ENCODE measurements at regions not wholly inside any gene's neighbourhood (a gene's known extent, or its start where the extent isn't known, plus 50 kb on each side); places are given as distances from the start of the nearest gene placed in this dataset.

- TF ChIP-seq TAF1 (IDR thresholded peaks at IDR 0.05; ENCODE audit: low read depth) (no peak), NFIC (IDR thresholded peaks at IDR 0.05) (no peak; the same call in 1 of the 2 replicates), CREB1 (IDR thresholded peaks at IDR 0.05; ENCODE audit: low read depth) (no peak), CEBPB (IDR thresholded peaks at IDR 0.05) (no peak), YY1 (IDR thresholded peaks at IDR 0.05; ENCODE audit: low read depth) (no peak), EP300 (IDR thresholded peaks at IDR 0.05; ENCODE audit: borderline replicate concordance) (no peak), FOXM1 (IDR thresholded peaks at IDR 0.05; ENCODE audit: borderline replicate concordance, low read depth) (no peak), RAD21 (IDR thresholded peaks at IDR 0.05; ENCODE audit: low read depth) (no peak)
Observed at GRCh38 chr4:157700898-157701694, 471.7 kb downstream of the GASK1B start.

Data from Ishikawa (cell line).